Daoy (cell line): ENCODE measurements at regions not wholly inside any gene's neighbourhood (a gene's known extent, or its start where the extent isn't known, plus 50 kb on each side); places are given as distances from the start of the nearest gene placed in this dataset.

Experiments
- DNase-seq: peaks from one replicate; pipeline ENCODE4 v3.0.0-alpha.2; 2015; ENCODE audit warnings: low read depth

- peak; percentile 11 for DNase-seq
Measured at GRCh38 chr20:11553603-11554002, 364.1 kb upstream of the BTBD3 start.

- DNase-seq: no peak
Measured at GRCh38 chr20:11555510-11555909, 362.2 kb upstream of the BTBD3 start.

GRCh38 chr20:11556410-11556809 is 361.3 kb upstream of the BTBD3 start:
- no peak for DNase-seq

- no peak for DNase-seq
Measured at GRCh38 chr20:11564491-11564890, 353.2 kb upstream of the BTBD3 start.

- peak; percentile 4 for DNase-seq
Measured at GRCh38 chr20:11569163-11569562, 348.5 kb upstream of the BTBD3 start.

- DNase-seq: no peak
Measured at GRCh38 chr20:11573507-11573906, 344.2 kb upstream of the BTBD3 start.

GRCh38 chr20:11581271-11581670 is 336.4 kb upstream of the BTBD3 start:
- no peak for DNase-seq

- DNase-seq: no peak
Measured at GRCh38 chr20:11582060-11582459, 335.6 kb upstream of the BTBD3 start.

- no peak for DNase-seq
Measured at GRCh38 chr20:11585752-11586352, 331.8 kb upstream of the BTBD3 start.

- DNase-seq: no peak
Measured at GRCh38 chr20:11588875-11589274, 328.8 kb upstream of the BTBD3 start.

- DNase-seq: no peak
Measured at GRCh38 chr20:11591965-11592364, 325.7 kb upstream of the BTBD3 start.

- no peak for DNase-seq
Measured at GRCh38 chr20:11604339-11604738, 313.4 kb upstream of the BTBD3 start.

GRCh38 chr20:11607047-11607446 is 310.6 kb upstream of the BTBD3 start:
- no peak for DNase-seq

- DNase-seq: no peak
Measured at GRCh38 chr20:11608736-11609135, 309.0 kb upstream of the BTBD3 start.

GRCh38 chr20:11624704-11625103 is 293.0 kb upstream of the BTBD3 start:
- DNase-seq: no peak

- no peak for DNase-seq
Measured at GRCh38 chr20:11626551-11626950, 291.1 kb upstream of the BTBD3 start.

- no peak for DNase-seq
Measured at GRCh38 chr20:11642866-11643265, 274.8 kb upstream of the BTBD3 start.

- DNase-seq: no peak
Measured at GRCh38 chr20:11646359-11646758, 271.3 kb upstream of the BTBD3 start.

- DNase-seq: no peak
Measured at GRCh38 chr20:11650566-11650965, 267.1 kb upstream of the BTBD3 start.

GRCh38 chr20:11651138-11651537 is 266.6 kb upstream of the BTBD3 start:
- DNase-seq: no peak

GRCh38 chr20:11651647-11652046 is 266.0 kb upstream of the BTBD3 start:
- DNase-seq: no peak

- no peak for DNase-seq
Measured at GRCh38 chr20:11652128-11652527, 265.6 kb upstream of the BTBD3 start.

GRCh38 chr20:11654766-11655165 is 262.9 kb upstream of the BTBD3 start:
- no peak for DNase-seq

GRCh38 chr20:11660673-11661072 is 257.0 kb upstream of the BTBD3 start:
- DNase-seq: no peak
